GM21717 (cell line): ENCODE measurements at regions not wholly inside any gene's neighbourhood (a gene's known extent, or its start where the extent isn't known, plus 50 kb on each side); places are given as distances from the start of the nearest gene placed in this dataset.
"Not testable (repeated sequence)": the region's sequence is repeated elsewhere in the genome, so short reads cannot be mapped to it uniquely, and the experiment has no call there.

ENCODE experiments used
- ATAC-seq: cut with Tn5 transposase; IDR thresholded peaks from one replicate; pipeline ENCODE4 v1.9.1; 2021; ENCODE audit warnings: mild to moderate bottlenecking, moderate library complexity; ENCODE audit not compliant: unreplicated experiment

- ATAC-seq: no peak
Observed at GRCh38 chr5:101278011-101278687, 375.1 kb upstream of the ST8SIA4 start.

- no peak for ATAC-seq
Observed at GRCh38 chr5:101271945-101272344, 368.9 kb upstream of the ST8SIA4 start.

GRCh38 chr5:101271416-101271815 is 368.3 kb upstream of the ST8SIA4 start:
- ATAC-seq: no peak

GRCh38 chr5:101260857-101261256 is 357.8 kb upstream of the ST8SIA4 start:
- ATAC-seq: no peak

- no peak for ATAC-seq
Observed at GRCh38 chr5:101253096-101253495, 350.0 kb upstream of the ST8SIA4 start.

- ATAC-seq: no peak
Observed at GRCh38 chr5:101244621-101245020, 341.5 kb upstream of the ST8SIA4 start.

GRCh38 chr5:101212942-101213514 is 309.9 kb upstream of the ST8SIA4 start:
- no peak for ATAC-seq

GRCh38 chr5:101206534-101206933 is 303.5 kb upstream of the ST8SIA4 start:
- no peak for ATAC-seq

- ATAC-seq: not testable (repeated sequence)
Observed at GRCh38 chr5:101205065-101205464, 302.0 kb upstream of the ST8SIA4 start.

- ATAC-seq: not testable (repeated sequence)
Observed at GRCh38 chr5:101180365-101180764, 277.3 kb upstream of the ST8SIA4 start.

- ATAC-seq: no peak
Observed at GRCh38 chr5:101176605-101177004, 273.5 kb upstream of the ST8SIA4 start.

- no peak for ATAC-seq
Observed at GRCh38 chr5:101174981-101175380, 271.9 kb upstream of the ST8SIA4 start.

GRCh38 chr5:101163088-101163487 is 260.0 kb upstream of the ST8SIA4 start:
- no peak for ATAC-seq

- no peak for ATAC-seq
Observed at GRCh38 chr5:101160002-101160401, 256.9 kb upstream of the ST8SIA4 start.

GRCh38 chr5:101159006-101159405 is 255.9 kb upstream of the ST8SIA4 start:
- ATAC-seq: no peak

- no peak for ATAC-seq
Observed at GRCh38 chr5:101153526-101153925, 250.4 kb upstream of the ST8SIA4 start.

- no peak for ATAC-seq
Observed at GRCh38 chr5:101143526-101143925, 240.4 kb upstream of the ST8SIA4 start.

GRCh38 chr5:101142102-101142501 is 239.0 kb upstream of the ST8SIA4 start:
- no peak for ATAC-seq

- ATAC-seq: no peak
Observed at GRCh38 chr5:101136454-101136853, 233.4 kb upstream of the ST8SIA4 start.

GRCh38 chr5:101123363-101123762 is 220.3 kb upstream of the ST8SIA4 start:
- ATAC-seq: no peak

GRCh38 chr5:101112645-101113044 is 209.6 kb upstream of the ST8SIA4 start:
- no peak for ATAC-seq

- ATAC-seq: no peak
Observed at GRCh38 chr5:101103874-101104273, 200.8 kb upstream of the ST8SIA4 start.

- ATAC-seq: no peak
Observed at GRCh38 chr5:101102506-101102905, 199.4 kb upstream of the ST8SIA4 start.
